Vagina (tissue), 2 donors: ENCODE measurements at regions not wholly inside any gene's neighbourhood (a gene's known extent, or its start where the extent isn't known, plus 50 kb on each side); places are given as distances from the start of the nearest gene placed in this dataset.

ENCODE experiments used
- DNase-seq, 2 donors: peaks; one replicate each; pipeline ENCODE4 v3.0.0-alpha.2; 2017; ENCODE audit errors: extremely low spot score in 2 of 2
- H3K27ac ChIP-seq: fragments of 200-600 bp; sonication (generic); one replicate; pipeline ENCODE4 v1.5.1; 2019
- H3K27me3 ChIP-seq: fragments of 200-600 bp; sonication (generic); one replicate; pipeline ENCODE4 v1.5.1; 2019
- H3K36me3 ChIP-seq, 2 donors: fragments of 200-600 bp; sonication (generic); one replicate each; pipeline ENCODE4 v1.5.1; 2017 to 2019
- H3K4me1 ChIP-seq: fragments of 200-600 bp; sonication (generic); one replicate; pipeline ENCODE4 v1.5.1; 2019
- H3K4me3 ChIP-seq, 2 donors: fragments of 200-600 bp; sonication (generic); 1 replicate in 1 of 2; 2 replicates in 1 of 2; pipeline ENCODE4 v1.5.1; 2016 to 2019
- H3K9me3 ChIP-seq: fragments of 200-600 bp; sonication (generic); one replicate; pipeline ENCODE4 v1.5.1; 2019
- CTCF ChIP-seq, 3 experiments: fragments of 450-650 bp in 2 of 3; fragments of 200-600 bp in 1 of 3; sonication (generic) in 1 of 3; IDR thresholded peaks; one replicate each; pipeline ENCODE4 v1.5.1; 2017 to 2019; ENCODE audit warnings: antibody characterized with exemption in 3 of 3, mild to moderate bottlenecking in 2 of 3, moderate library complexity in 2 of 3
- POLR2A ChIP-seq, 2 donors: fragments of 450-650 bp; IDR thresholded peaks; one replicate each; pipeline ENCODE4 v1.6.1; 2017; ENCODE audit warnings: antibody characterized with exemption in 2 of 2, mild to moderate bottlenecking in 2 of 2, moderate library complexity in 2 of 2
- POLR2AphosphoS5 ChIP-seq, 2 donors: sonication (generic); formaldehyde crosslinking; IDR thresholded peaks; one replicate each; pipeline ENCODE4 v1.9.0; 2017; ENCODE audit warnings: antibody characterized with exemption in 2 of 2, mild to moderate bottlenecking in 2 of 2, low read depth in 1 of 2; ENCODE audit not compliant: insufficient read depth in 1 of 2
- intact Hi-C: fragments of 100-400 bp; cut with DNase I; formaldehyde crosslinking; loops from one replicate; pipeline ENCODE4 v1.15.1; 2023

- Histone ChIP-seq H3K4me3 (no peak overlapping the region), H3K27ac (no peak overlapping the region), H3K36me3 (no peaks in the 10 kb centered on the region), H3K4me1 (no peaks in the 10 kb centered on the region), H3K27me3 (no peaks in the 10 kb centered on the region), H3K9me3 (no peaks in the 10 kb centered on the region)
- no peak for DNase-seq
- no peak for TF ChIP-seq POLR2A (IDR thresholded peaks at IDR 0.05)
- TF ChIP-seq POLR2AphosphoS5 (IDR thresholded peaks at IDR 0.05; ENCODE audit: insufficient read depth in 1 of 2, low read depth in 1 of 2) = no peak
- no peak for TF ChIP-seq CTCF (IDR thresholded peaks at IDR 0.05)
- intact Hi-C loops = no loop called here
Observed at GRCh38 chr12:78306236-78306635, 475.5 kb downstream of the NAV3 start.

GRCh38 chr12:78308701-78309100 is 478.0 kb downstream of the NAV3 start:
- Histone ChIP-seq H3K36me3 (no peaks in the 10 kb centered on the region), H3K27ac (no peak overlapping the region), H3K27me3 (no peaks in the 10 kb centered on the region), H3K4me1 (no peaks in the 10 kb centered on the region), H3K4me3 (no peak overlapping the region), H3K9me3 (no peaks in the 10 kb centered on the region)
- intact Hi-C loops = no loop called here
- TF ChIP-seq POLR2A (IDR thresholded peaks at IDR 0.05) (no peak), POLR2AphosphoS5 (IDR thresholded peaks at IDR 0.05; ENCODE audit: insufficient read depth in 1 of 2, low read depth in 1 of 2) (no peak), CTCF (IDR thresholded peaks at IDR 0.05) (no peak)
- no peak for DNase-seq

- no peak for TF ChIP-seq CTCF (IDR thresholded peaks at IDR 0.05)
- TF ChIP-seq POLR2AphosphoS5 (IDR thresholded peaks at IDR 0.05; ENCODE audit: insufficient read depth in 1 of 2, low read depth in 1 of 2) = no peak
- no peak for TF ChIP-seq POLR2A (IDR thresholded peaks at IDR 0.05)
- DNase-seq = no peak
- no peaks in the 10 kb centered on the region for H3K36me3 ChIP-seq
- H3K9me3 ChIP-seq = no peaks in the 10 kb centered on the region
- H3K4me1 ChIP-seq = no peaks in the 10 kb centered on the region
- H3K27me3 ChIP-seq = no peaks in the 10 kb centered on the region
- H3K4me3 ChIP-seq = no peak overlapping the region
- intact Hi-C loops = no loop called here
- no peak overlapping the region for H3K27ac ChIP-seq
Observed at GRCh38 chr12:78315028-78315427, 484.3 kb downstream of the NAV3 start.

GRCh38 chr12:78316136-78316535 is 485.4 kb downstream of the NAV3 start:
- intact Hi-C loops = no loop called here
- no peaks in the 10 kb centered on the region for H3K9me3 ChIP-seq

More at GRCh38 chr12:78316136-78316535, 485.4 kb downstream of the NAV3 start:
- Histone ChIP-seq H3K27me3 (no peaks in the 10 kb centered on the region), H3K4me1 (no peaks in the 10 kb centered on the region), H3K27ac (no peak overlapping the region), H3K36me3 (no peaks in the 10 kb centered on the region), H3K4me3 (no peak overlapping the region)
- DNase-seq = no peak
- TF ChIP-seq POLR2AphosphoS5 (IDR thresholded peaks at IDR 0.05; ENCODE audit: insufficient read depth in 1 of 2, low read depth in 1 of 2) (no peak), POLR2A (IDR thresholded peaks at IDR 0.05) (no peak), CTCF (IDR thresholded peaks at IDR 0.05) (no peak)
